HG03139 (cell line): ENCODE measurements at regions not wholly inside any gene's neighbourhood (a gene's known extent, or its start where the extent isn't known, plus 50 kb on each side); places are given as distances from the start of the nearest gene placed in this dataset.

Experiments used
- ATAC-seq: cut with Tn5 transposase; IDR thresholded peaks from one replicate; pipeline ENCODE4 v1.9.1; 2021; ENCODE audit not compliant: unreplicated experiment

DNA sequence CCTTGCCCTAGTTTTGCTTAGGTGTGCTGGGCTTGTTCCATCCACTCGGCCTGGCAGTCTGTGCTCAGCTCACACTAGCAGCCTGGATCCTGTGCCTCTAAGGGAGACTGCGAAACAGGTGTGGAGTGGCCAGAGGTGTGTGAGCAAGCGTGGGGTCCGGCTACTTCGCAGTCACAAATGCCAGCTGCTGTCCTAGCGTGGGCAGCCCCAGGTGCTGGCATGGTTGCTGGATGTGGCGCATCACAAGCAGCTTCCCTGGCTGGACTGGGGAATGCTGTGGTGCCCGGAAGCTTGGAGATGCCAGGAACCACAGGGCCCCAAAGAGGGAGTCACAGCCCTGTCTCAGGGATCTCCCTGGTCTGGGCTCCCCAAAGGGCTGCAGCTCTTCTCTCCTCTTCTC is 119.0 kb upstream of the TMEFF2 start:
- no peak for ATAC-seq

DNA sequence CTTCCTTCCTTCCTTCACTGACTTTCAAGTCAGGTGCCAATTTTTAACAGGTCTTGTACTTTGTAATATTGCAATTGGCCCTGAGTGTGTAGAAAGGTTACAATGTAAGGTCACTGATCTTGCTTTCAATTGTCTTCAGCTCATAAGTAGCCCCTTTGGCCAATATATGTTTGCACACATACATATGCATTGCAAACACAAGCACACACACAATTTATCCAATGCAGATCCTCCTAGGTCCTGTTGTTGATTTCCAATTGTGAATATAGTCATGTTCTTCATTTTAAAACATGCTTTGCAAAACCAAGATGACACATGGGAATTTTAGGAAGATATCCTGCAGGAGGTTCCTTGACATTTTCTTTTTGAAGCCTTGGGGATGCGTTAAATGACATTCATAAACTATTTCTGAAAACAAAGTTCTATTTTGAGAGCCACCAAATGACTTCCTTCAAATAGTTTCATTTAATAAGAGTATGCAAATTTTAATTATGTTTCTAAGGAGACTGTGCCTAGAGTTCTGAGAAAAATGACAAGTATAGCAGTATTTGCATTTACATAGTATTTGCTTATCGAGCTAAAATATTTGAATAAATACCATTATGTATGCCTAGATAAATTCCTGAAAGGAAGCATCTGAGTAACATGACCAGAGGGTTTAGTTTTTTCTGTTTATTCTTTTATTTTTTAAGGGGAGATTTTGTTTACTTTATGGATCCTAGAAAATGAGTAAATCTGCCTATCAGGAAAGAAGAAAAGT is 117.1 kb upstream of the TMEFF2 start:
- no peak for ATAC-seq

DNA sequence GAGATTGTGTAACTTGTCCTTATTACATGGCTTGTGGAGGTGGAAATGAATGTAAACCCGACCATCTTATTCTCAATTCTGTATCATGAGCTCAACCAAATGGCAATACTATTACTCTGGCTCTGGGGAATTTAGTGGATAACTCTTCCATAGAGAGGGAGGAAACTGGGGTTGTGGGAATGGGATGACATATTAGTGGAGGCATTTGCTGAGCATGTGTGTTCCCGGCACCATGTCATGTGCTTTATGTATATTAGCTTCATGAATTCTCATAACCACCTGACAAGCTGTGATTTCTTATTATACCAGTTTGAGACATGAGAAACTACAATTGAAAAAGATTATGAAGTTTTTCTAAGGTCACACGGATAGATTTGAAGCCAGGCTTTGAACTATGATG is 112.8 kb upstream of the TMEFF2 start:
- ATAC-seq = no peak

DNA sequence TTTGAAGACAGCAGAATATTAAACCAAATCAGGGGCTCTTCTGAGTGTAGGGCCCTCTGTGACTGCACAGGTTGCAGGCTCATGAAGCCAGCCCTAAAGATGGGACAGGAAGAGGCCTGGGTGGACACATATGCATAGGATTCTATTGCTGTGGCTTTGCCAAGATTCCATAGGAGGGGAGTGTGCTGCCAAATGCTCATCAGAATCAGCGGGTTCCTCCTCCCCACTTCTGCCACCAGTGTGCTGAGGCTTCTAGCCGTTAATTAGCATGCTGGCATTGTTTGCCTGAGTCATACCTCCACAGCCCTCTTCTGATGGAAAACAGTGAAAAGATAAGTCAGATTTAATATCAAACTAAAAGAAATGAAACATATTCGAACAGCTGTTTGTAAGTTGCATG is 103.9 kb upstream of the TMEFF2 start:
- ATAC-seq = no peak

DNA sequence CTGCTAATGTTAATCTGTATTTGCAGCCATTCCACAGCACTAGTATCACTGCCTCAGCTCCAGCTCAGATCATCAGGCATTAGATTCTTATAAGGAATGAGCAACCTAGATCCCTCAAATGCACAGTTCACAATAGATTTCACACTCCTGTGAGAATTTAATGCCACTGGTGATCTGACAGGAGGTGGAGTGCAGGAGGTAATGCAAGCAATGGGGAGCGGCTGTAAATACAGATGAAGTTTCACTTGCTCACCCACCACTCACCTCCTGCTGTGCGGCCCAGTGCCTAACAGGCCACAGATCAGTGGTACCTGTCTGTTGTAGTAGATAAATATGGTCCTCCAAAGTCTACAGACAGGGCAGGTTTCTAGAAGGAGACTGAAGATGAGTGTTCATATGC is 97.7 kb upstream of the TMEFF2 start:
- ATAC-seq = no peak

DNA sequence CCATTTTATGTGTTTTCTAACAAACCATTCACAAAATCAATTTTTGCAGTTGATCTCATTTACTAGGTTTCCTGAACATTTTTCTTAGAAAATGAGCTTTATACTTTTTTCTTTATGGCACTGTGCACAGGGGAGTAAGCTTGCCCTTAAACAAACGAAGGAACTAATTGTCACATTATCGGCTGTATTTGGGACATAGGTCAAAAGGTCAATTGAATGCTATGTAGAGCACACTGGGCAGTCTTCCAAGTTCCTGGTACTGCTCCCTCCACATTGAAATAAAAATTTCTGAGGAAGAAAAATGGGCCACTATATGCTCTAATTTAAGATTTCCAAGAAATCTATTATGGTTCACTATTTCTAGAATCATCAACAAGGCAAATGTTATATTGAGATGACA is 93.6 kb upstream of the TMEFF2 start:
- no peak for ATAC-seq

DNA sequence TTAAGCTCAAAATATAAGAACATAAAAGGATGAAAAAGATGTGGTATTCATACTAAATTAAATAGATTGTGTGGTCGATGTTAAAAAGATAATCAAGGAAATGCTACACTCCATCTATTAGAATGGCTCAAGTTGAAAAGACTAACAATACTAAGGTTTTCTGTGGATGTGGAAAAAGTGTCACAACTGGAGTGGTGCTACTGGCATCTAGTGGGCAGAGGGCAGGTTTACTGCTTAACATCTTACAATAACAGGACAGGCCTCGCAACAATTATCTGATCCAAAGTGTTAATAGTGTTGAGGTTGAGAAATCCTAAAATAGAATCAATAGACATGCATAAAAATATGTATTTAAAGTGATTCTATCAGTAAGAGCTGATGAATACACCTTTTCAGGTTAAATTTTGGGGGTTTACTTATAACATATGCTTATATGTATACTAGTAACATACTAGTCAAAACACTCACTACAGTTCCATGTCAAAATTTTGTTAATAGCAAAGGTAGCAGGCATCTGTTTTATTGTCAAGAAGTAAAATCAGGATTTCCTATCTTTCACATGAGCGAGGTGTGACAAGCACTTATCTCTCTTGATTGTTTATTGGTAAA is 91.5 kb upstream of the TMEFF2 start:
- no peak for ATAC-seq

DNA sequence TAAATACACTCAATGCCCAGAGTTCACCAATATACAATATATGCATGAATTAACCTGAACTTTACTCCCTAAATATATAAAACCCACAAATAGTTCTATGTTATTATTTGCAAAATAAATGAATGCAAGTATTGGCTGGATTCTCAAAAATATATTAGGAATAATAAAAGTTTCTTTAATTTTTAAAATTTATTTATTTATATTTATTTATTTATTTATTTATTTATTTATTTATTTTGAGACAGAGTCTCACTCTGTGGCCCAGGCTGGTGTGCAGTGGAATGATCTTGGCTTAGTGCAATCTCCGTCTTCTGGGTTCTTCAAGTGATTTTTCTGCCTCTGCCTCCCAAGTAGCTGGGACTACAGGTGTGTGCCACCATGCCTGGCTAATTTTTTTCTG is 88.7 kb upstream of the TMEFF2 start:
- no peak for ATAC-seq

DNA sequence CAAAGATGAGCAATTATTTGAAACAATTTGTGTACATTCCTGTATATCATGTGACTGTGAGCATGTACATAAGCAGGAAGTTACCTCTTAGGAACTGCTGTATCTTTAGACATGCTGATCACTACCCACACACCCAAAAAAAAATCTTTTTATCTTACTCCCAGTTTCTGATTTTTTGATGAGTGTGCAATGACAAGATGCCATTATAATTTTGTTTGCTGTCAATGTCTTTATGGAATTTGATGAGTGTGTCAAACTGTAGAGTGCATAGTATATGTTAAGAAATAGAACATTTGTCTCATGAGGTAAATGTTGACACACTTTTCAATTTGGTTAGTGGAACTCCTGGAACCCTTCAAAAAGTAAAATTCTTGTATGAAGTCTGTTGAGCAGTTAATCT is 84.0 kb upstream of the TMEFF2 start:
- no peak for ATAC-seq

DNA sequence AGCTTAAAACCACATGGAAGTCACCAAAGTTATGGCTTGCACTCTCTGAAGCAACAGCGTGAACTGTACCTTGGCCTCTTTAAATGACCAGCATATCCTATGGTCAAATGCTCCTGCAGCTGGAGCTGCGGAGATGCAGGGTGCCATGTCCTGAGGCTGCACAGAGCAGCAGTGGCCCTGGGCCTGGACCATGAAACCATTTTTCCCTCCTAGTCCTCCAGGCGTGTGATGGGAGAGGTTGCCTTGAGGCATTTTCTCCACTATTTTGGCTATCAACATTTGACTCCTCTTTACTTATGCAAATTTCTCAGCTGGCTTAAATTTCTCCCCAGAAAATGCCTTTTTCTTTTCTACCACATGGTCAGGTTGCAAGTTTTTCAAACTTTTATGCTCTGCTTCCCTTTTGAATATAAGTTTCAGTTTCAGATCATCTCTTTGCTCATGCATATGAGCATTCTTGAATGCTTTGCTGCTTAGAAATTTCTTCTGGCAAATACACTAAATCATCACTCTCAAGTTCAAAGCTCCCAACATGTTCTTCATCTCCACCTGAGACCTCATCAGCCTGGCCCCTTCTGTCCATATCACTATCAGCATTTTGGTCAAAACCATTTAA is 82.9 kb upstream of the TMEFF2 start:
- ATAC-seq = no peak

DNA sequence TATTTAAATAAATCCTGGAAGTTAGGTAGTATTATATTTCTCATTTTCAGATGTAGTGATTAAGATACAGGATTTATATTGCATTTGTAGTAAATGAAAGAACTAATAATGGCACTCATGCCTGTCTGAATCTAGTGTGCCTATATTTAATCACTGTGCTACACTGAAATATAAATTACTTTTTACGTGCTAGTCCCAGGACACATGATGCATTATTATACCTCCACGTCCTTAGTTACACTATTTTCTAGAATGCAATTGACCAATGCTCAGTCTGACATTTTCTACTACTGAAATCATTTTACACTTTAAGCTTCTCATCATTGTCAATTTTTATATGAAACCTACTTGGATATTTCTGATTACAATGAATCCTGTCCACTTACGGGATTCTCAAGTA is 80.9 kb upstream of the TMEFF2 start:
- no peak for ATAC-seq

DNA sequence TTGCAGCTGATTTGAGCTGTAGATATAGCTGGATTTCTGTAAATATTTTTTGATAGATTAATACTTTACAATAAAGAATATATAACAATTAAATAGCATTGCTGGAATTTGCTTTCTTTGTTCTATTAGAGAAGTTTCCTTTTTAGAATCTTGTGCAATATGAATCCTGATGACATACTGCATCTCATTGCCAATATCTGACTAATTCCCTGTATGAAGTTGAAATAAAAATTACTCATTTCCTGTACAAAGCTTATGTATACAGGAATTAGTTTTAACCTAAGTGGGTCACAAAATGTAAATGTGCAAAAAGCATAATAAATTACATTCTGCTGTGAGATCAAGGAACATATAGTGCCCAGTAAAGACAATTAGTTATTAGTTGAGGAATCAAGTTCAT is 72.8 kb upstream of the TMEFF2 start:
- no peak for ATAC-seq

DNA sequence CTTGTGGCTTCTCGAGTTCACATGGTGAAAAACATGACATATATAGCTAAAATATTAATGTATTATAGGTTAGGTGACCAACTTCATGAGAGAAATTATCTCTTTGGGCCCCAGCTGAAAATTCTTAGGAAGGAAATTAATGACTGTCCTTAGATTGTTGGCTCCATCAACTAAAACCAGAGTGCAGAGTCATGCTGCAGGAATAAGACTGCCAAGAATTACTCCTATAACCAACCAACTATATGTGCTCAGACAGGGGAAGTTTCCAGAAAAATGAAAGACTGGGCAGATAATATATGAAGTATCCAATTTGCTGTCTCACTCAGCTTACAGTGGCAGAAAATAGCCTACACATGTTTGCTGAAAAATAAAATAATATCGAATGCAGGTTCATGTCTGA is 71.0 kb upstream of the TMEFF2 start:
- ATAC-seq = no peak

DNA sequence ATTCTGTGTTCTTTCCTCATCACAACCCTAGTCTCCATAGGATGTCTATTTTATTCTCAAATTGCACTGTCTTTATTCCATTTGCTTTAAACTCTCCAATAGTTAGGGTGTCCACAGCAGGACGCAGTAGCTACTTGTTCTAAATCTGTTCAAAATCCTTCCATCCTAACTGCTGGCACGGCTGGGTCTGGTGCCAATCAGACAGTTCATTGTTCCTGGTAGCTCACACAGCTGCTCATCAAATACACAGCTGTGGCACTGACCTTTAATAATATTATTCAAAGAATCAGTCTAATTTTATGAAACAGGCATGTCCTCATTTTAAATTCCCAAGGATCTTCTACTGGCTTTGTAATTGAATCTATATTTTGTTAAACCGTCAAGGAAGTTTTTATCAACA is 59.7 kb upstream of the TMEFF2 start:
- ATAC-seq = no peak

DNA sequence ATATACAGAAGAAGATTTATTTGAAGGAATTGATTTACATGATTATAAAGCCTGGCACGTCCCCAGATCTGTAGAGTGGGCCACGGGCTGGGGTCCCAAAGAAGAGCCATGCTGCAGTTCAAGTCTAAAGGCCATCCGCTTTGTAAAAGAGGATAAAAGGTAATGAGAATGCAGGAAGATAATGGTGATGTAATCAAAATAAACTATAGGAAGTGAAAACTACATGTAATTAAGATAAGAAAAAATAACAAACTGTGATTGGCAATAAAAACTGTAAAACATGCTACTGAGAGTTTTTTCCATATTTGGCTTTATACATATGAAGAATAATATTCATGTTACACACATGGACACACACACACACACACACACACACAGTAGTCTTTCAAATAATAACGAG is 59.0 kb upstream of the TMEFF2 start:
- no peak for ATAC-seq

DNA sequence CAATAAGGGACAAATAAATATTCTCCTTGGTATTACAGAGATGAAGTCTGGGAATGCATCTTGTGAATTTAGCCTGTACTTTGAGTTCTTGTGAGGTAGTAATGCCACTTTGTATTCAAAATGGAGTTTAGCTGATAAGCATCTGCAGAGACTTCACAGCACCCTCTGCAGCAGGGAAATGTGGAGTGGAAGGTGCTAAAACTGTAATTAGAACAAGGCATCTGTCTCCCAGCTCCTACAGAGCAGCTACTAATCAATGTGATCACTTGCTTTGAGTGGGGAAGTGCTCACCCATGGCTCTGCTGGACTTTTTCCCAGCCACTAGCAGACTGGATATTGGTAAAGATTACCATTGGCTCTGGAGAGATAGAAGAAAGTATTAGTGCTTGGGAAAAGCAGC is 56.2 kb upstream of the TMEFF2 start:
- ATAC-seq = no peak

DNA sequence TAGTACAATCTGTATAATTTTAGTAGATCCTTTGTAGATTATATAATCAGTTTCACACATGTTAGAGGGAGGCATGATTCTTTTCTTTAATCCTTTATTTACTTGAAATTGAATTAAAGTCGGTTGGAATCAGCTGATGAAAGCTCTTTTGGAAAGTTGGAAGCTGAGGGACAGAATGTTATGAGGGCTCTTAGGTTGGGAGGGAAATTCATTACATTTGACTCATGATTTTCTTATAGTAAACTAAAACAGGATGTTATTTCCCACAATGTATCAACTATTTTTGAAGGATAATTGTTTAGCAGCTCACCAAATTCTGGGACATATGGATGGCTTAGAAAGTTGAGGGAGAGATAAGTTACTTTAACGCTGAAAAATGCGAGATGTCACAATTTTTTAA is 52.7 kb upstream of the TMEFF2 start:
- ATAC-seq = no peak

DNA sequence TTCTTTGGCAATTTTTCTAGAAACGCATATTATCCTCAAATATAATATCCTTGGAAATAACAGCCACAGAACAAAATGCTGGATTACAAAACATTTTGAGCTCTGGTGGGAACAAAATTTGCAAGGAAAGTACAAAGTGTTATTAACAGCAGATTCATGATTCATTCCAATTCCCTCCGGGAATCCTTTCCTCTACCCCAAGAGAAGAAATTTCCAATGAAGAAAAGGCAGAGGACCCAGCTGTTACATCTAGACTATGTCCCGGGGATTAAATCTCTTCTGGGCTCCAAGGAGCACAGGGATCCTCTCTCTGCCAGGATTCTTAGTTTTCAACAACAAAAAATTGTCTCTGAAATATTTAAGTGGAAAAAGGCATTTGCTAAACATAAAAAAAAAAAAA is 51.6 kb upstream of the TMEFF2 start:
- no peak for ATAC-seq

DNA sequence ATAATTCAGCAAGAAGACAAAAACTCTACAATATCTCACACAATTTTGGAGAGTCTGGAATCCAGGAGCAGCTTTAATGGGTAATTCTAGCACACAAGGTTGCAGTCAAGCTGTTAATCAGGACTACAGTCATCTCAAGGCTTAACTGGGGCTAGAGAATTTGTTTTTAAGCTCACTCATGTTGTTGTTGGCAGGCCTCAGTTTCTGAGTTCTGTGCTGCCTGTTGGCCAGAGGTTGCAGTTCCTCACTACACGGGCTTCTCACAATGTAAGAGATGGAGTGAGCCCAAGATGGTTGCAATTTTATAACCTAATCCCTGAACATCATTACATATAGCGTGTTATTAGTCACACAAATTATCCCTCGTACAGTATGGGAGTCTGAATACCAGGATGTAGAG is 50.6 kb upstream of the TMEFF2 start:
- ATAC-seq = no peak
